ENCODE measurements at regions not wholly inside any gene's neighbourhood (a gene's known extent, or its start where the extent isn't known, plus 50 kb on each side); places are given as distances from the start of the nearest gene placed in this dataset.
"Not testable (repeated sequence)": the region's sequence is repeated elsewhere in the genome, so short reads cannot be mapped to it uniquely, and the experiment has no call there.

DNA sequence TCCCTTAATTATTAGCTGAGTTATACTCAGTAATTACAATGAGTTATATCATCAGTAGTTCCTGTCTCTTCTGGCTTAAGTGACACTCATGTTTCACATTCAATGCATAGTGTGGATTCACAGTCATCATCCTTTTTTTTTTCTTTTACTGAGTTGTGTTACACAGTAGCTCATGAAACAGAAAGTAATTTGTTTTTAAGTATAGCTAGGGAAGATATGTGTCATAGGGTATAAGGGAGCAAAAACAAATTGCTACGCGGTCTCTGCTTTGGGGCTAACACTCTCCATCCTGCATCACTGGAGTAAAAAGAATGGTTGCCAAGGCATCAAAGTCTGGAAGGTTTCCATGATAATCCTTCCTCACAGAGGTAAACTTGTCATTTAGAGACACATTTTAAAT, 971.7 kb upstream of the NCAM2 start:
- H3K4me1 Mint-ChIP-seq: peaks cover 2% of the 10 kb centered on the region
- no peaks in the 10 kb centered on the region for H3K9me3 Mint-ChIP-seq
- no peaks in the 10 kb centered on the region for H3K27me3 Mint-ChIP-seq (ENCODE audit: low read depth)
- TF ChIP-seq, protein P1, sequence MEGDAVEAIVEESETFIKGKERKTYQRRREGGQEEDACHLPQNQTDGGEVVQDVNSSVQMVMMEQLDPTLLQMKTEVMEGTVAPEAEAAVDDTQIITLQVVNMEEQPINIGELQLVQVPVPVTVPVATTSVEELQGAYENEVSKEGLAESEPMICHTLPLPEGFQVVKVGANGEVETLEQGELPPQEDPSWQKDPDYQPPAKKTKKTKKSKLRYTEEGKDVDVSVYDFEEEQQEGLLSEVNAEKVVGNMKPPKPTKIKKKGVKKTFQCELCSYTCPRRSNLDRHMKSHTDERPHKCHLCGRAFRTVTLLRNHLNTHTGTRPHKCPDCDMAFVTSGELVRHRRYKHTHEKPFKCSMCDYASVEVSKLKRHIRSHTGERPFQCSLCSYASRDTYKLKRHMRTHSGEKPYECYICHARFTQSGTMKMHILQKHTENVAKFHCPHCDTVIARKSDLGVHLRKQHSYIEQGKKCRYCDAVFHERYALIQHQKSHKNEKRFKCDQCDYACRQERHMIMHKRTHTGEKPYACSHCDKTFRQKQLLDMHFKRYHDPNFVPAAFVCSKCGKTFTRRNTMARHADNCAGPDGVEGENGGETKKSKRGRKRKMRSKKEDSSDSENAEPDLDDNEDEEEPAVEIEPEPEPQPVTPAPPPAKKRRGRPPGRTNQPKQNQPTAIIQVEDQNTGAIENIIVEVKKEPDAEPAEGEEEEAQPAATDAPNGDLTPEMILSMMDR (IDR thresholded peaks at IDR 0.05; ENCODE audit: unreplicated experiment): no peak
- no peaks in the 10 kb centered on the region for H3K36me3 Mint-ChIP-seq
- no peak for DNase-seq (ENCODE audit: low spot score in 2 of 2, unreplicated experiment in 2 of 2)
- H3K4me3 Mint-ChIP-seq: no peak overlapping the region
- H3K27ac Mint-ChIP-seq: no peak overlapping the region

DNA sequence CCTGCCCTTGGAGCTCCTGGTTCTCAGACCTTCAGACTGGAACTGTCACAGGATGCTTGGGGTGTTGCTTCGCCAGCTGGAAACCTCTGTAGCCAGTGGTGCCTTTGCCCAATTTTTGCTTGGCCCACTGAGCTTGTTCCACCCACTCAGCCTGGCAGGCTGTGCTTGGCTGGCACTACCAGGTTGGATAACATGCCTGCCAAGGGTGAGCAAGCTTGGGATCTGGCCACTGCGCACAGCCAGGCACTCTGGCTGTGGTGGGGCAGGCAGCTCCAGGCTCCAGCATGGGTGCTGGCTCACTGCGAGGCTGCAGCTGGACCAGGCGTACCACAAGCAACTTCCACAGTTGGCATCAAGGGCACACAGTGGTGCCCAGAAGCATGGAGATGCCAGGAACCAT, 967.8 kb upstream of the NCAM2 start:
- TF ChIP-seq, protein P1 (IDR thresholded peaks at IDR 0.05; ENCODE audit: unreplicated experiment): no peak
- Mint-ChIP-seq H3K27ac (no peak overlapping the region), H3K4me1 (peaks cover 6% of the 10 kb centered on the region)

DNA sequence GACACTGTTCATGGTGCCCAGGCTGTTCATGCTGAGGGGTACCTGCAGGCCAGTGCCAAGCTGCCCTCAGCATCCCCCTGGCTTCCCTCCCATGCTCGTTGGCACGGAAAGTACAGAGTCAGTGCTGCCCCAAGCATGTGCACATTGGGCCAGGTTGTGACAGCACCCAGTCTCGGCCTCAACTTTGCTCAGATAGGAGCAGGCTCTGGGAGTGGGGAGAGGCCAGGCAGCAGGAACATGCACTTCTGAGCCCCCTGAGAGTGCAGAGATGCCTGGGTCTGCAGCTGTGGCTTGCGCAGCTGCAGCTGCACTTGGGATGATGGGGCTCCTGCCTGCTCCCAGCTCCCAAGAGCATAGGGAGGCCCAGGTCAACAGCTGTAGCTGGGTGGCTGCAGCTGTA, 966.4 kb upstream of the NCAM2 start:
- TF ChIP-seq, protein P1 (IDR thresholded peaks at IDR 0.05; ENCODE audit: unreplicated experiment): no peak
- H3K36me3 Mint-ChIP-seq: no peaks in the 10 kb centered on the region
- no peaks in the 10 kb centered on the region for H3K27me3 Mint-ChIP-seq (ENCODE audit: low read depth)
- peaks cover 5% of the 10 kb centered on the region for H3K9me3 Mint-ChIP-seq
- peaks cover 5% of the 10 kb centered on the region for H3K4me1 Mint-ChIP-seq
- no peak for DNase-seq (ENCODE audit: low spot score in 2 of 2, unreplicated experiment in 2 of 2)
- H3K4me3 Mint-ChIP-seq: no peak overlapping the region
- no peak overlapping the region for H3K27ac Mint-ChIP-seq

More for the DNA sequence above, 967.8 kb upstream of the NCAM2 start:
- no peaks in the 10 kb centered on the region for H3K9me3 Mint-ChIP-seq
- no peaks in the 10 kb centered on the region for H3K27me3 Mint-ChIP-seq (ENCODE audit: low read depth)
- H3K4me3 Mint-ChIP-seq: no peak overlapping the region
- H3K36me3 Mint-ChIP-seq: no peaks in the 10 kb centered on the region
- DNase-seq (ENCODE audit: low spot score in 2 of 2, unreplicated experiment in 2 of 2): no peak

DNA sequence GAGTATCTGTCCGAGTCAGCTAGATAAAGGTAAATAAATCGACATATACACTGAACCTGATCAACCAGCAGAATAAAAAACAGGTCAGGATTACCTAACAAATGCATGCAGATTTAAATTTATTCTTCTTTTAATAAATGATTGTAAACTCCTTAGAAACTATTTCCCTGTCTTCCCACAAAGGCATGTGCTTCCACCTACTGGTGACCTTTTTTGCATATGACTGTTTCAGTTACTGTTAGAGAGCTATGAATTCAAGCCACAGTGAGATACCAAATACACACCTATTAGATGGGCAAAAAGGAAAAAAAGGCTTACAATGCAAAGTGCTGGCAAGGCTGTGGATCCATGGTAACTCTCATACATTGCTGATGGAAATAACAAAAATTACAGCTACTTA, 957.4 kb upstream of the NCAM2 start:
- no peaks in the 10 kb centered on the region for H3K4me1 Mint-ChIP-seq
- TF ChIP-seq, protein P1 (IDR thresholded peaks at IDR 0.05; ENCODE audit: unreplicated experiment): no peak
- no peak overlapping the region for H3K27ac Mint-ChIP-seq
- H3K27me3 Mint-ChIP-seq (ENCODE audit: low read depth): no peaks in the 10 kb centered on the region
- peaks cover 22% of the 10 kb centered on the region for H3K9me3 Mint-ChIP-seq
- H3K36me3 Mint-ChIP-seq: peaks cover 2% of the 10 kb centered on the region
- no peak for DNase-seq (ENCODE audit: low spot score in 2 of 2, unreplicated experiment in 2 of 2)
- H3K4me3 Mint-ChIP-seq: no peak overlapping the region

DNA sequence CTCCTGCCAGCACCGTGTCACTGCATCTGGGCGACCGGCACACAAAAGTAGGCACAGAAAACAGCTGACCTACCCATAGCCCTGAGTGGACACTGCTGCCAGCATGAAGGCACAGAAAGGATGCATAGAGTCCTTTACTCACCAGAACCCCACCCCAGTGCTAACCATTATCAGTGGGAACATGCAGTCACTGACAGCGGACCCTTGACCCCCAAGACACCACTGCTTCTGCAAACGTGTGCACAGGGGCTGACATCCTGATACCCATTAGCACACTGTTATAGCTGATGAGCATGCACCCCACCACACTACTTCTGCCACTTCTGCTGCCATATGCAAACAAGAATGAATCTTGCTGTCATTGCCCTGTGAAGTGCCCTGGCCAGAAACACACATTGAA, 953.0 kb upstream of the NCAM2 start:
- no peak for DNase-seq (ENCODE audit: low spot score in 2 of 2, unreplicated experiment in 2 of 2)
- H3K36me3 Mint-ChIP-seq: peaks cover 5% of the 10 kb centered on the region
- no peak overlapping the region for H3K27ac Mint-ChIP-seq
- peaks cover 22% of the 10 kb centered on the region for H3K9me3 Mint-ChIP-seq
- no peaks in the 10 kb centered on the region for H3K4me1 Mint-ChIP-seq
- H3K27me3 Mint-ChIP-seq (ENCODE audit: low read depth): no peaks in the 10 kb centered on the region
- no peak overlapping the region for H3K4me3 Mint-ChIP-seq
- TF ChIP-seq, protein P1 (IDR thresholded peaks at IDR 0.05; ENCODE audit: unreplicated experiment): no peak

DNA sequence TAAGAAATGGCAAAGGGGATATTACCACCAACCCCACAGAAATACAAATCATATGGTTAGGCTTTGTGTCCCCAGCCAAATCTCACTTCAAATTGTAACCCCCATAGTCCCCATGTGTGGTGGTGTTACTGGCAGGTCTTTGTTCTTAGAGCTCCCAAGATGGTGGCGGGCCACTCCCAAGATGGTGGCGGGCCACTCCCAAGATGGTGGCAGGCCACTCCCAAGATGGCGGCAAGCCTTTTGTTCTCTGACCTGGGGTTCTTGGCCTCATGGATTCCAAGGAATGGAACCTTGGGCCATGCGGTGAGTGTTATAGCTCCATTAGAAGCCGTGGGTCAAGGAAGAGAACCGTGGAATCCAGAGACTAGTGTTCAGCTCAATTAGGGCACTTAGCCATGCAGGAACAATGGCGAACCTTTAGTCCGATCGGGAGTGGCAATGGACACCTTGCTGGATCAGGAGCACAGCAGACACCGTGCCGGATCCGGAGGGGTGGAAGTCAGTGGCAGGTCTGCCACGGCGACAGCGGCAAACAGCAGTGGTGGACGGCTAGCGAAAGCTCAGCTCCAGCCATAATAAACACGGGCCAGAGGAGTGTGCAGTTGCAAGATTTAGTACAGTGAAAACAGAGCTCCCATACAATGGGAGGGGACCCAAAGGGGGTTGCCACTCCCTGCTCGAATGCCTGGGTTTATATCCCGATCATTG, 949.9 kb upstream of the NCAM2 start:
- H3K4me3 Mint-ChIP-seq; H3K27ac Mint-ChIP-seq; DNase-seq (ENCODE audit: low spot score in 2 of 2, unreplicated experiment in 2 of 2); H3K27me3 Mint-ChIP-seq (ENCODE audit: low read depth); H3K36me3 Mint-ChIP-seq; H3K4me1 Mint-ChIP-seq: not testable (repeated sequence)
- peaks cover 22% of the 10 kb centered on the region for H3K9me3 Mint-ChIP-seq

Data from mesothelial cell of epicardium (in vitro differentiated cells).